DND-41 (cell line): ENCODE measurements at regions not wholly inside any gene's neighbourhood (a gene's known extent, or its start where the extent isn't known, plus 50 kb on each side); places are given as distances from the start of the nearest gene placed in this dataset.
"Not testable (repeated sequence)": the region's sequence is repeated elsewhere in the genome, so short reads cannot be mapped to it uniquely, and the experiment has no call there.

Experiments used
- ATAC-seq: fragments of 200-7000 bp; cut with Tn5 transposase; 3 replicates; pipeline ENCODE4 v1.9.1; 2021; ENCODE audit warnings: low read depth; ENCODE audit not compliant: insufficient read depth
- DNase-seq: peaks from one replicate; pipeline ENCODE4 v3.0.0-alpha.2; 2020
- H2AFZ ChIP-seq: 2 replicates; pipeline ENCODE4 v1.6.0; 2012; ENCODE audit warnings: low read depth, low read length
- H3K27ac ChIP-seq: 2 replicates; pipeline ENCODE4 v1.5.1; 2012; ENCODE audit warnings: low read length, inconsistent platforms
- H3K27me3 ChIP-seq: fragments of 200-600 bp; sonication (generic); 2 replicates; pipeline ENCODE4 v1.6.0; 2012; ENCODE audit warnings: low read length, mild to moderate bottlenecking, inconsistent platforms; ENCODE audit not compliant: insufficient read depth, poor library complexity
- H3K36me3 ChIP-seq: 2 replicates; pipeline ENCODE4 v1.5.1; 2012; ENCODE audit warnings: low read length, inconsistent platforms; ENCODE audit not compliant: insufficient read depth
- H3K4me1 ChIP-seq: 2 replicates; pipeline ENCODE4 v1.5.1; 2012; ENCODE audit warnings: mild to moderate bottlenecking, low read length; ENCODE audit not compliant: insufficient read depth
- H3K4me2 ChIP-seq: 2 replicates; pipeline ENCODE4 v1.6.0; 2012; ENCODE audit warnings: mild to moderate bottlenecking, moderate library complexity, low read length, inconsistent platforms; ENCODE audit not compliant: insufficient read depth
- H3K4me3 ChIP-seq, 2 experiments: fragments of 200-600 bp in 1 of 2; shearing (Covaris generic) in 1 of 2; 2 replicates each; pipeline ENCODE4 v1.5.1; 2012 to 2016; ENCODE audit warnings: inconsistent platforms in 2 of 2, low read length in 2 of 2, mild to moderate bottlenecking in 2 of 2, low read depth in 1 of 2, moderate library complexity in 1 of 2
- H3K79me2 ChIP-seq: 2 replicates; pipeline ENCODE4 v1.6.0; 2012; ENCODE audit warnings: low read length, inconsistent platforms; ENCODE audit not compliant: insufficient read depth
- H3K9ac ChIP-seq: 2 replicates; pipeline ENCODE4 v1.6.0; 2012; ENCODE audit warnings: low read depth, mild to moderate bottlenecking, inconsistent platforms, low read length, moderate library complexity
- H3K9me3 ChIP-seq: 2 replicates; pipeline ENCODE4 v1.5.1; 2012; ENCODE audit warnings: low read length, moderate library complexity, mild to moderate bottlenecking, inconsistent platforms; ENCODE audit not compliant: insufficient read depth, severe bottlenecking
- H4K20me1 ChIP-seq: 2 replicates; pipeline ENCODE4 v1.6.0; 2012; ENCODE audit warnings: low read length; ENCODE audit not compliant: insufficient read depth
- CTCF ChIP-seq: IDR thresholded peaks from 2 replicates; pipeline ENCODE4 v1.5.1; 2012; ENCODE audit warnings: borderline replicate concordance, low read length, moderate library complexity, mild to moderate bottlenecking; ENCODE audit not compliant: poor library complexity, severe bottlenecking; ENCODE audit errors: extremely low read depth
- EZH2 ChIP-seq: IDR thresholded peaks from 3 replicates; pipeline ENCODE4 v1.6.1; 2012; ENCODE audit warnings: borderline replicate concordance, low read depth, mild to moderate bottlenecking, moderate library complexity, low read length, inconsistent platforms; ENCODE audit not compliant: severe bottlenecking

GRCh38 chr7:56479748-56480147 lies 363.5 kb upstream of the NUPR2 start:
- H3K27me3 ChIP-seq = no peaks in the 10 kb centered on the region
- H3K79me2 ChIP-seq = no peaks in the 10 kb centered on the region
- no peaks in the 10 kb centered on the region for H4K20me1 ChIP-seq
- H3K36me3 ChIP-seq = no peaks in the 10 kb centered on the region
- TF ChIP-seq CTCF (no peak), EZH2 (no peak)
- H3K9me3 ChIP-seq = peaks cover 49% of the 10 kb centered on the region
- H2AFZ ChIP-seq = no peak overlapping the region
- no peak for DNase-seq
- no peaks in the 10 kb centered on the region for H3K4me1 ChIP-seq
- no peak for ATAC-seq
- no peak overlapping the region for H3K27ac ChIP-seq
- no peak overlapping the region for H3K4me2 ChIP-seq
- H3K9ac ChIP-seq = no peak overlapping the region
- no peak overlapping the region for H3K4me3 ChIP-seq

- Histone ChIP-seq H3K4me3 (no peak overlapping the region), H3K4me2 (no peak overlapping the region), H3K9ac (no peak overlapping the region), H4K20me1 (no peaks in the 10 kb centered on the region), H3K36me3 (no peaks in the 10 kb centered on the region), H2AFZ (no peak overlapping the region), H3K79me2 (no peaks in the 10 kb centered on the region), H3K4me1 (no peaks in the 10 kb centered on the region), H3K27ac (no peak overlapping the region), H3K27me3 (no peaks in the 10 kb centered on the region), H3K9me3 (peaks cover 48% of the 10 kb centered on the region)
- DNase-seq = no peak
- ATAC-seq = no peak
- TF ChIP-seq CTCF = no peak
- no peak for TF ChIP-seq EZH2
These were observed 362.9 kb upstream of the NUPR2 start for GRCh38 chr7:56479136-56479535.

- H3K9me3 ChIP-seq = peaks cover 55% of the 10 kb centered on the region
- DNase-seq (no peak), ATAC-seq (no peak)
- H3K36me3 ChIP-seq = no peaks in the 10 kb centered on the region
- H3K27me3 ChIP-seq = no peaks in the 10 kb centered on the region
- no peak overlapping the region for H2AFZ ChIP-seq
- no peaks in the 10 kb centered on the region for H4K20me1 ChIP-seq
- no peaks in the 10 kb centered on the region for H3K79me2 ChIP-seq
- H3K9ac ChIP-seq = no peak overlapping the region
- H3K4me1 ChIP-seq = no peaks in the 10 kb centered on the region
- no peak overlapping the region for H3K4me2 ChIP-seq
- no peak for TF ChIP-seq EZH2
- no peak for TF ChIP-seq CTCF
- no peak overlapping the region for H3K27ac ChIP-seq
- H3K4me3 ChIP-seq = no peak overlapping the region
These were observed 358.1 kb upstream of the NUPR2 start for GRCh38 chr7:56474271-56474670.

GRCh38 chr7:56471811-56472210 lies 355.6 kb upstream of the NUPR2 start:
- Histone ChIP-seq H2AFZ (no peak overlapping the region), H3K36me3 (no peaks in the 10 kb centered on the region), H3K9ac (no peak overlapping the region), H3K4me3 (no peak overlapping the region), H3K27me3 (no peaks in the 10 kb centered on the region), H3K9me3 (peaks cover 67% of the 10 kb centered on the region), H3K4me1 (no peaks in the 10 kb centered on the region), H3K4me2 (no peak overlapping the region), H3K27ac (no peak overlapping the region), H3K79me2 (no peaks in the 10 kb centered on the region), H4K20me1 (no peaks in the 10 kb centered on the region)
- ATAC-seq (no peak), DNase-seq (no peak)
- TF ChIP-seq EZH2 = no peak
- no peak for TF ChIP-seq CTCF

GRCh38 chr7:56466607-56467525 lies 350.6 kb upstream of the NUPR2 start:
- peaks cover 68% of the 10 kb centered on the region for H3K9me3 ChIP-seq
- not testable (repeated sequence) for H2AFZ ChIP-seq, H4K20me1 ChIP-seq, H3K4me1 ChIP-seq, DNase-seq, H3K4me3 ChIP-seq, H3K27ac ChIP-seq, H3K27me3 ChIP-seq, H3K79me2 ChIP-seq, H3K36me3 ChIP-seq, H3K9ac ChIP-seq, H3K4me2 ChIP-seq, ATAC-seq
